Loucy (cell line): ENCODE measurements at regions not wholly inside any gene's neighbourhood (a gene's known extent, or its start where the extent isn't known, plus 50 kb on each side); places are given as distances from the start of the nearest gene placed in this dataset.

ENCODE experiments used
- H2AFZ ChIP-seq: fragments of 200-600 bp; sonication (generic); 2 replicates; pipeline ENCODE4 v1.6.0; 2016; ENCODE audit warnings: antibody characterized with exemption, mild to moderate bottlenecking, low read length, moderate library complexity
- H3F3A ChIP-seq: fragments of 200-600 bp; 2 replicates; pipeline ENCODE4 v1.6.0; 2016; ENCODE audit warnings: antibody characterized with exemption, low read depth, mild to moderate bottlenecking
- H3K27me3 ChIP-seq: fragments of 200-600 bp; sonication (generic); 2 replicates; pipeline ENCODE4 v1.6.1; 2014; ENCODE audit warnings: low read length, mild to moderate bottlenecking; ENCODE audit not compliant: insufficient read depth, poor library complexity, severe bottlenecking
- H3K36me3 ChIP-seq: fragments of 200-600 bp; sonication (generic); 2 replicates; pipeline ENCODE4 v1.6.1; 2016; ENCODE audit warnings: low read length; ENCODE audit not compliant: insufficient read depth
- H3K4me1 ChIP-seq: fragments of 200-600 bp; sonication (generic); 2 replicates; pipeline ENCODE4 v1.5.1; 2014; ENCODE audit warnings: low read length, mild to moderate bottlenecking; ENCODE audit not compliant: insufficient read depth, poor library complexity, severe bottlenecking
- H3K4me2 ChIP-seq: fragments of 200-600 bp; sonication (generic); 2 replicates; pipeline ENCODE4 v1.6.0; 2014; ENCODE audit warnings: antibody characterized with exemption, low read length, low read depth, mild to moderate bottlenecking; ENCODE audit not compliant: poor library complexity, severe bottlenecking
- H3K4me3 ChIP-seq: fragments of 200-600 bp; sonication (generic); 2 replicates; pipeline ENCODE4 v1.5.1; 2014; ENCODE audit warnings: low read length, mild to moderate bottlenecking, mixed read lengths; ENCODE audit not compliant: poor library complexity, severe bottlenecking
- H3K79me2 ChIP-seq: fragments of 200-600 bp; sonication (generic); 2 replicates; pipeline ENCODE4 v1.6.1; 2014; ENCODE audit warnings: low read length; ENCODE audit not compliant: insufficient read depth
- H3K9ac ChIP-seq: fragments of 200-600 bp; sonication (generic); 2 replicates; pipeline ENCODE4 v1.6.0; 2014; ENCODE audit warnings: mild to moderate bottlenecking, low read depth, low read length, moderate library complexity; ENCODE audit not compliant: poor library complexity, severe bottlenecking
- H3K9me2 ChIP-seq: fragments of 200-600 bp; sonication (generic); replicated peaks from 2 replicates; pipeline ENCODE4 v1.6.1; 2016; ENCODE audit warnings: low read depth, low read length, mixed read lengths
- H3K9me3 ChIP-seq: fragments of 200-600 bp; sonication (generic); 2 replicates; pipeline ENCODE4 v1.6.1; 2014; ENCODE audit warnings: mild to moderate bottlenecking, antibody characterized with exemption, low read length, low read depth; ENCODE audit not compliant: insufficient read depth
- H4K20me1 ChIP-seq: fragments of 200-600 bp; sonication (generic); 2 replicates; pipeline ENCODE4 v1.6.0; 2014; ENCODE audit warnings: antibody characterized with exemption, low read length, mild to moderate bottlenecking; ENCODE audit not compliant: insufficient read depth, poor library complexity, severe bottlenecking
- EZH2phosphoT487 ChIP-seq: fragments of 200-600 bp; IDR thresholded peaks from 2 replicates; pipeline ENCODE4 v1.6.1; 2018; ENCODE audit warnings: antibody characterized with exemption, mild to moderate bottlenecking, moderate library complexity, borderline replicate concordance
- TF ChIP-seq, protein P1 (sequence below): fragments of 200-600 bp; sonication (generic); conservative IDR thresholded peaks from 2 replicates; pipeline ENCODE4 v1.5.1; 2014; ENCODE audit warnings: mild to moderate bottlenecking, antibody characterized with exemption, low read length

DNA sequence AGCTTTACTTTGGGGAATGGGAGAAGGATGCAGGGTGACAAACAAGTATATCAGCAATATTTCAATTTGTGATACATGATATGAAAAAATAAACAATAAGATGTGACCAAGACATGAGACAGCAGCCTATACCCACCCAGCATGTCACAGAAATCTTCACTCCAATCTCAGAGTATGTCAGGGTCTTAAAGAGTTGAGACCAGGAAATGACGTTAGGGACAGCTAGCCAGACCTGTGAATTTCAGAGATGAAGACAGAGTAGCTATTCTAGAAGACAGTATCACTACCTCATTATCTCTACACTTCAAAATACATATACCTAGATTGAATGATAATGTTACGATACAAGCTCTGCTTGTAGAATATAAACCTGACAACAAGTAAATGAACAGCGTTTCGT, 282.8 kb downstream of the ZEB2 start:
- no peak overlapping the region for H3K9ac ChIP-seq
- TF ChIP-seq, protein P1, sequence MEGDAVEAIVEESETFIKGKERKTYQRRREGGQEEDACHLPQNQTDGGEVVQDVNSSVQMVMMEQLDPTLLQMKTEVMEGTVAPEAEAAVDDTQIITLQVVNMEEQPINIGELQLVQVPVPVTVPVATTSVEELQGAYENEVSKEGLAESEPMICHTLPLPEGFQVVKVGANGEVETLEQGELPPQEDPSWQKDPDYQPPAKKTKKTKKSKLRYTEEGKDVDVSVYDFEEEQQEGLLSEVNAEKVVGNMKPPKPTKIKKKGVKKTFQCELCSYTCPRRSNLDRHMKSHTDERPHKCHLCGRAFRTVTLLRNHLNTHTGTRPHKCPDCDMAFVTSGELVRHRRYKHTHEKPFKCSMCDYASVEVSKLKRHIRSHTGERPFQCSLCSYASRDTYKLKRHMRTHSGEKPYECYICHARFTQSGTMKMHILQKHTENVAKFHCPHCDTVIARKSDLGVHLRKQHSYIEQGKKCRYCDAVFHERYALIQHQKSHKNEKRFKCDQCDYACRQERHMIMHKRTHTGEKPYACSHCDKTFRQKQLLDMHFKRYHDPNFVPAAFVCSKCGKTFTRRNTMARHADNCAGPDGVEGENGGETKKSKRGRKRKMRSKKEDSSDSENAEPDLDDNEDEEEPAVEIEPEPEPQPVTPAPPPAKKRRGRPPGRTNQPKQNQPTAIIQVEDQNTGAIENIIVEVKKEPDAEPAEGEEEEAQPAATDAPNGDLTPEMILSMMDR, result no peak
- no peak for TF ChIP-seq EZH2phosphoT487
- peaks cover 65% of the 10 kb centered on the region for H3K4me1 ChIP-seq
- no peak overlapping the region for H2AFZ ChIP-seq
- H3K27me3 ChIP-seq, result no peaks in the 10 kb centered on the region
- H3K4me2 ChIP-seq, result no peak overlapping the region
- no peaks in the 10 kb centered on the region for H3F3A ChIP-seq
- no peaks in the 10 kb centered on the region; the same call in 1 of the 2 replicates for H3K79me2 ChIP-seq
- H3K36me3 ChIP-seq, result no peaks in the 10 kb centered on the region
- no peaks in the 10 kb centered on the region for H4K20me1 ChIP-seq
- H3K9me3 ChIP-seq, result no peaks in the 10 kb centered on the region
- no peaks in the 10 kb centered on the region for H3K9me2 ChIP-seq
- H3K4me3 ChIP-seq, result no peak overlapping the region

DNA sequence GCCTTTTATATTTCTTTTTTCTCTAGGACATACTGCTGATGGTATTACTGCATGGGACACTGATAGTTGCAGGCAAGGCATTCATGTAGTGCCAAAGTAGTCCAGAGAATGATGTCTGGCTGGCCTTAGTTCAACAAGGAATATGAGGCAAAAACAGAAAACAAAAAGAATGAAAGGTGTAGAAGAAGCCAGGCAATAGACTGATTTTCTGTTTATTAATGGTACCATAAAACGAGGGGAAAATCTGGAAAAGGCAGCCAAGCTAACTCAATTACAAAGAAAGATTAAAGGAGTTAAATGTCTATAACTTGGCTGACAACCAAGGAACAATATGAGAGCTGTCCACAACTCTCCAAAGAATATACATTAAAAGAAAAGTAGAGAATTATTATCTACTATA, 284.9 kb downstream of the ZEB2 start:
- no peaks in the 10 kb centered on the region for H4K20me1 ChIP-seq
- no peak overlapping the region for H2AFZ ChIP-seq
- peaks cover 5% of the 10 kb centered on the region; the same call in 1 of the 2 replicates for H3K79me2 ChIP-seq
- H3K9me2 ChIP-seq, result no peaks in the 10 kb centered on the region
- no peaks in the 10 kb centered on the region for H3K27me3 ChIP-seq
- peak overlapping the region; percentile 33 for H3K4me3 ChIP-seq
- H3K36me3 ChIP-seq, result no peaks in the 10 kb centered on the region
- H3F3A ChIP-seq, result no peaks in the 10 kb centered on the region
- peak overlapping the region; percentile 60 for H3K4me2 ChIP-seq
- H3K9ac ChIP-seq, result peak overlapping the region; percentile 29
- H3K9me3 ChIP-seq, result no peaks in the 10 kb centered on the region
- peaks cover 62% of the 10 kb centered on the region for H3K4me1 ChIP-seq
- TF ChIP-seq, protein P1, result no peak

DNA sequence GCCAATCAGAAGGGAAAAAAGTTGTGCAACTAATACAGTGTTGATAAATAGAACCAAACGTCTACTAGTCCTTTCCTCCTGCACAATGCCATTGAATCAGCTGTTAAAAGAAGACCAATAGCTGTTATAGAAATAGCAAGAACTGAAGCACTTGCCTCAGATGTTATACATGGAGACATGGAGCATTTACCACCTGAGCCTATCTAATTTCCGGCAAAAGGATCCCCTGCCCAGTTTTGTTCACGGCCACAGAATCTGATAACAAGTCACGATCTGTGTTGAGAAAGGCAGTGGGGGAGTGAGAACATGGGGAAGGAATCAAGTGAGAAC, 285.4 kb downstream of the ZEB2 start:
- no peak for TF ChIP-seq EZH2phosphoT487
- TF ChIP-seq, protein P1, result no peak

More for the DNA sequence above, 285.4 kb downstream of the ZEB2 start:
- H3K9me3 ChIP-seq, result no peaks in the 10 kb centered on the region
- no peaks in the 10 kb centered on the region for H3F3A ChIP-seq
- peak overlapping the region; percentile 33 for H3K4me3 ChIP-seq
- H3K27me3 ChIP-seq, result no peaks in the 10 kb centered on the region
- H2AFZ ChIP-seq, result no peak overlapping the region
- no peaks in the 10 kb centered on the region for H3K36me3 ChIP-seq
- no peaks in the 10 kb centered on the region for H4K20me1 ChIP-seq
- H3K79me2 ChIP-seq, result peaks cover 5% of the 10 kb centered on the region; the same call in 1 of the 2 replicates
- peak overlapping the region; percentile 29 for H3K9ac ChIP-seq
- H3K4me1 ChIP-seq, result peaks cover 67% of the 10 kb centered on the region
- H3K9me2 ChIP-seq, result no peaks in the 10 kb centered on the region
- peak overlapping the region; percentile 60 for H3K4me2 ChIP-seq
